ENCODE measurements at regions not wholly inside any gene's neighbourhood (a gene's known extent, or its start where the extent isn't known, plus 50 kb on each side); places are given as distances from the start of the nearest gene placed in this dataset.
"Not testable (repeated sequence)": the region's sequence is repeated elsewhere in the genome, so short reads cannot be mapped to it uniquely, and the experiment has no call there.

DNA sequence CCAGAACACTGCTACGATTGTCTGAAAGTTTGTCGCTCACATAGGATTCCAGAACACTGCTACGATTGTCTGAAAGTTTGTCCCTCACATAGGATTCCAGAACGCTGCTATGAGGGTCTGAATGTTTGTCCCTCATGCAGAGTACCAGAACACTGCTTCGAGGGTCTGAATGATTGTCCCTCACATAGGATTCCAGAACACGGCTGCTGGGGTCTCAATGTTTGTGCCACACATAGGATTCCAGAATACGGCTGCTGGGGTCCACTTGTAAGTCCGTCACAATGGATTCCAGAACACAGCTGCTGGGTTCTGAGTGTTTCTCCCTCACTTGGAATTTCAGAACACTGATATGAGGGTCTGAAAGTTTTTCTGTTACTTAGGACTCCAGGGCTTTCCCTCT lies 203.3 kb downstream of the FOXD4L6 start:
- no peak overlapping the region for H2AFZ ChIP-seq (ENCODE audit: control insufficient read depth, low read length)
- no peaks in the 10 kb centered on the region for H3K4me1 ChIP-seq (ENCODE audit: control insufficient read depth, extremely low read depth, insufficient read depth, low read length)
- DNase-seq (ENCODE audit: low read depth, low spot score) (no peak), FAIRE-seq (no peak)
- H3K79me2 ChIP-seq (ENCODE audit: control insufficient read depth, insufficient read depth, low read length) = no peaks in the 10 kb centered on the region
- no peaks in the 10 kb centered on the region for H3K27me3 ChIP-seq (ENCODE audit: control insufficient read depth, extremely low read depth, insufficient read depth, low read length)
- peaks cover 10% of the 10 kb centered on the region for H3K9me3 ChIP-seq (ENCODE audit: control insufficient read depth, low read depth, low read length)
- no peaks in the 10 kb centered on the region for H3K36me3 ChIP-seq (ENCODE audit: control insufficient read depth in 2 of 2, extremely low read depth in 1 of 2, insufficient read depth in 2 of 2, low read length in 2 of 2)
- no peak overlapping the region for H3K4me2 ChIP-seq (ENCODE audit: control insufficient read depth, extremely low read depth, insufficient read depth, low read depth, low read length)
- dilution Hi-C loops (cut with MboI; ENCODE audit: extremely low pct_ligation_motif_present, low sequenced_read_pairs) = no loop called here
- no peaks in the 10 kb centered on the region for H3K9me1 ChIP-seq (ENCODE audit: control insufficient read depth, extremely low read depth, insufficient read depth, low read length)
- no peak overlapping the region for H3K27ac ChIP-seq (ENCODE audit: control insufficient read depth, insufficient read depth, low read length)
- no peak overlapping the region for H3K4me3 ChIP-seq (ENCODE audit: control insufficient read depth in 2 of 3, extremely low read depth in 1 of 3, insufficient read depth in 2 of 3, low read depth in 1 of 3, low read length in 3 of 3)
- no peak overlapping the region for H3K9ac ChIP-seq (ENCODE audit: control insufficient read depth, extremely low read depth, insufficient read depth, low read length)
- TF ChIP-seq, protein P1, sequence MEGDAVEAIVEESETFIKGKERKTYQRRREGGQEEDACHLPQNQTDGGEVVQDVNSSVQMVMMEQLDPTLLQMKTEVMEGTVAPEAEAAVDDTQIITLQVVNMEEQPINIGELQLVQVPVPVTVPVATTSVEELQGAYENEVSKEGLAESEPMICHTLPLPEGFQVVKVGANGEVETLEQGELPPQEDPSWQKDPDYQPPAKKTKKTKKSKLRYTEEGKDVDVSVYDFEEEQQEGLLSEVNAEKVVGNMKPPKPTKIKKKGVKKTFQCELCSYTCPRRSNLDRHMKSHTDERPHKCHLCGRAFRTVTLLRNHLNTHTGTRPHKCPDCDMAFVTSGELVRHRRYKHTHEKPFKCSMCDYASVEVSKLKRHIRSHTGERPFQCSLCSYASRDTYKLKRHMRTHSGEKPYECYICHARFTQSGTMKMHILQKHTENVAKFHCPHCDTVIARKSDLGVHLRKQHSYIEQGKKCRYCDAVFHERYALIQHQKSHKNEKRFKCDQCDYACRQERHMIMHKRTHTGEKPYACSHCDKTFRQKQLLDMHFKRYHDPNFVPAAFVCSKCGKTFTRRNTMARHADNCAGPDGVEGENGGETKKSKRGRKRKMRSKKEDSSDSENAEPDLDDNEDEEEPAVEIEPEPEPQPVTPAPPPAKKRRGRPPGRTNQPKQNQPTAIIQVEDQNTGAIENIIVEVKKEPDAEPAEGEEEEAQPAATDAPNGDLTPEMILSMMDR (optimal IDR thresholded peaks at IDR 0.05 in 1 of 3, IDR thresholded peaks at IDR 0.05 in 1 of 3, conservative IDR thresholded peaks at IDR 0.05 in 1 of 3; ENCODE audit: extremely low read depth in 1 of 3, insufficient read depth in 2 of 3, low read length in 3 of 3) = no peak
- no peak for TF ChIP-seq EZH2 (IDR thresholded peaks at IDR 0.05; ENCODE audit: low read length)
- H4K20me1 ChIP-seq (ENCODE audit: control insufficient read depth, extremely low read depth, insufficient read depth, low read length) = no peaks in the 10 kb centered on the region

DNA sequence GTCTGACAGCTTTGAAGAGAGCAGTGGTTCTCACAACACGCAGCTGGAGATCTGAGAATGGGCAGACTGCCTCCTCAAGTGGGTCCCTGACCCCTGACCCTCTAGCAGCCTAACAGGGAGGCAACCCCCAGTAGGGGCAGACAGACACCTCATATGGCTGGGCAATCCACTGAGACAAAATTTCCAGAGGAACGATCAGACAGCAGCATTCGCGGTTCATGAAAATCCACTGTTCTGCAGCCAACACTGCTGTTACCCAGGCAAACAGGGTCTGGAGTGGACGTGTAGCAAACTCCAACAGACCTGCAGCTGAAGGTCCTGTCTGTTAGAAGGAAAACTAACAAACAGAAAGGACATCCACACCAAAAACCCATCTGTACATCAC lies 212.1 kb downstream of the FOXD4L6 start:
- H3K4me2 ChIP-seq (ENCODE audit: control insufficient read depth, extremely low read depth, insufficient read depth, low read depth, low read length); dilution Hi-C loops (cut with MboI; ENCODE audit: extremely low pct_ligation_motif_present, low sequenced_read_pairs); H3K9me1 ChIP-seq (ENCODE audit: control insufficient read depth, extremely low read depth, insufficient read depth, low read length); FAIRE-seq; DNase-seq (ENCODE audit: low read depth, low spot score); H3K79me2 ChIP-seq (ENCODE audit: control insufficient read depth, insufficient read depth, low read length); H3K36me3 ChIP-seq (ENCODE audit: control insufficient read depth in 2 of 2, extremely low read depth in 1 of 2, insufficient read depth in 2 of 2, low read length in 2 of 2); H4K20me1 ChIP-seq (ENCODE audit: control insufficient read depth, extremely low read depth, insufficient read depth, low read length); H3K9ac ChIP-seq (ENCODE audit: control insufficient read depth, extremely low read depth, insufficient read depth, low read length); H3K4me1 ChIP-seq (ENCODE audit: control insufficient read depth, extremely low read depth, insufficient read depth, low read length); H3K4me3 ChIP-seq (ENCODE audit: control insufficient read depth in 2 of 3, extremely low read depth in 1 of 3, insufficient read depth in 2 of 3, low read depth in 1 of 3, low read length in 3 of 3); H3K27ac ChIP-seq (ENCODE audit: control insufficient read depth, insufficient read depth, low read length); H3K27me3 ChIP-seq (ENCODE audit: control insufficient read depth, extremely low read depth, insufficient read depth, low read length); H2AFZ ChIP-seq (ENCODE audit: control insufficient read depth, low read length): not testable (repeated sequence)
- peaks cover 10% of the 10 kb centered on the region for H3K9me3 ChIP-seq (ENCODE audit: control insufficient read depth, low read depth, low read length)

DNA sequence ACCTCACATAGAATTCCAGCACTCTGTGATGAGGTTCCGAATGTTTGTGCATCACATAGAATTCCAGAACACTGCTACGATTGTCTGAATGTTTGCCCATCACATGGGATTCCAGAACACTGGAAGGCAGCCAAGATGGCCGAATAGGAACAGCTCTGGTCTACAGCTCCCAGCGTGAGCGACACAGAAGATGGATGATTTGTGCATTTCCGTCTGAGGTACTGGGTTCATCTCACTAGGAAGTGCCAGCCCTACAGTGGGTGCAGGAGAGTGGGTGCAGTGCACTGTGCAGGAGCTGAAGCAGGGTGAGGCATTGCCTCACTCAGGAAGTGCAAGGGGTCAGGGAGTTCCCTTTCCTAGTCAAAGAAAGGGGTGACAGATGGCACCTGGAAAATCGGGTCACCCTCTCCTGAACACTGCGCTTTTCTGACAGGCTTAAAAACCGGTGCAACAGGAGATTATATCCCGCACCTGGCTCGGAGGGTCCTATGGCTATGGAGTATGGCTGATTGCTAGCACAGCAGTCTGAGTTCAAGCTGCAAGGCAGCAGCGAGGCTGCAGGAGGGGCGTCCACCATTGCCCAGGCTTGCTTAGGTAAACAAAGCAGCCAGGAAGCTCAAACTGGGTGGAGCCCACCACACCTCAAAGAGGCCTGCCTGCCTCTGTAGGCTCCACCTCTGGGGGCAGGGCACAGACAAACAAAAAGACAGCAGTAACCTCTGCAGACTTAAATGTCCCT lies 212.7 kb downstream of the FOXD4L6 start:
- H3K4me1 ChIP-seq (ENCODE audit: control insufficient read depth, extremely low read depth, insufficient read depth, low read length); H3K27me3 ChIP-seq (ENCODE audit: control insufficient read depth, extremely low read depth, insufficient read depth, low read length); FAIRE-seq; H3K4me2 ChIP-seq (ENCODE audit: control insufficient read depth, extremely low read depth, insufficient read depth, low read depth, low read length); H3K4me3 ChIP-seq (ENCODE audit: control insufficient read depth in 2 of 3, extremely low read depth in 1 of 3, insufficient read depth in 2 of 3, low read depth in 1 of 3, low read length in 3 of 3); dilution Hi-C loops (cut with MboI; ENCODE audit: extremely low pct_ligation_motif_present, low sequenced_read_pairs); H4K20me1 ChIP-seq (ENCODE audit: control insufficient read depth, extremely low read depth, insufficient read depth, low read length); H2AFZ ChIP-seq (ENCODE audit: control insufficient read depth, low read length); H3K9me1 ChIP-seq (ENCODE audit: control insufficient read depth, extremely low read depth, insufficient read depth, low read length); DNase-seq (ENCODE audit: low read depth, low spot score); H3K36me3 ChIP-seq (ENCODE audit: control insufficient read depth in 2 of 2, extremely low read depth in 1 of 2, insufficient read depth in 2 of 2, low read length in 2 of 2); H3K79me2 ChIP-seq (ENCODE audit: control insufficient read depth, insufficient read depth, low read length); H3K27ac ChIP-seq (ENCODE audit: control insufficient read depth, insufficient read depth, low read length); H3K9ac ChIP-seq (ENCODE audit: control insufficient read depth, extremely low read depth, insufficient read depth, low read length): not testable (repeated sequence)
- peaks cover 10% of the 10 kb centered on the region for H3K9me3 ChIP-seq (ENCODE audit: control insufficient read depth, low read depth, low read length)
